Peyer's patch (tissue), 4 donors: ENCODE measurements at regions not wholly inside any gene's neighbourhood (a gene's known extent, or its start where the extent isn't known, plus 50 kb on each side); places are given as distances from the start of the nearest gene placed in this dataset.

Experiments
- CTCF ChIP-seq, 6 experiments: fragments of 450-650 bp in 4 of 6; fragments of 200-600 bp in 2 of 6; sonication (generic) in 1 of 6; IDR thresholded peaks; one replicate each; pipeline ENCODE4 v1.5.1; 2017 to 2019; ENCODE audit warnings: antibody characterized with exemption in 6 of 6, mild to moderate bottlenecking in 3 of 6, moderate library complexity in 1 of 6
- POLR2A ChIP-seq, 2 donors: fragments of 450-650 bp; IDR thresholded peaks; one replicate each; pipeline ENCODE4 v1.5.1; 2017; ENCODE audit warnings: antibody characterized with exemption in 2 of 2, mild to moderate bottlenecking in 2 of 2, moderate library complexity in 2 of 2

- no peak for TF ChIP-seq CTCF (IDR thresholded peaks at IDR 0.05)
- TF ChIP-seq POLR2A (IDR thresholded peaks at IDR 0.05): no peak
Measured at GRCh38 chr13:74444864-74445479, 310.8 kb upstream of the KLF12 start.
